ENCODE measurements at regions not wholly inside any gene's neighbourhood (a gene's known extent, or its start where the extent isn't known, plus 50 kb on each side); places are given as distances from the start of the nearest gene placed in this dataset.

DNA sequence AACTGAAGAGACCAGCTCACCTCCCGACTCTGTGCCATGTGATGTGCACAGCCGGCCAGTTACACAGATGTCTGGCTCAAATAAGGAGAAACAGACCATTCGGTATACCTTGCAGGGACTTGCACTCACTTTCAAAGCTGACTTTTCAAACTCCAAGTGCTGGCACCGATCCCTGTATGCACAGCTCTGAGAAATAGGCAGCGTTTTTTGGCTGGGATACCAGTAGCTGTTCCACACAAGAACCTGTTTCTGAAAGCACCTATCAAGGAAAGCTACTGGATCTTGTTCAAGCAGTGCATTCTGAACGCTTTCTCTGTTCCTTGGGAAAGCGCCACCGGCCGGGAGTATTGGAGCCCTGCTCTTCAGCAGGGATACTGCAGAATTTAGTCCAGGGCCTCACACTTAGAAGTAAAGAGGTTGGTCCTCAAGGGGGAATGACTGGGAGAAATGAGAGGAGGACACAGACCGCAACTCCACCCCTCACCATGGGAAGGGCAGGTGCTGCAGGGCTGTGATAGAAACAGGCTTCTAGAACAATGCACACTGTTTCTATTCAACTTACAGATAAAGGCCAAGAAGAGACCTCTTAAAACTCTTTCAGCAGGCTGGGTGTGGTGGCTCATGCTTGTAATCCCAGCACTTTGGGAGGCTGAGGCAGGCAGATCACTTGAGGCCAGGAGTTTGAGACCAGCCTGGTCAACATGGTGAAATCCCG, 53.6 kb upstream of the PABPC3 start:
- no peak for DNase-seq (ENCODE audit: low read depth, low spot score)
- H3K4me3 ChIP-seq (ENCODE audit: low read length) = no peak overlapping the region

GRCh38 chr13:25044071-25044470, 51.9 kb upstream of the PABPC3 start:
- DNase-seq (ENCODE audit: low read depth, low spot score) = no peak
- H3K4me3 ChIP-seq (ENCODE audit: low read length) = no peak overlapping the region

All from Jurkat, Clone E6-1 (cell line).